HG02885 (cell line): ENCODE measurements at regions not wholly inside any gene's neighbourhood (a gene's known extent, or its start where the extent isn't known, plus 50 kb on each side); places are given as distances from the start of the nearest gene placed in this dataset.
A peak's percentile ranks its signal among the peaks of the same experiment; 100 is the strongest.

Source experiments
- ATAC-seq: cut with Tn5 transposase; IDR thresholded peaks from one replicate; pipeline ENCODE4 v1.9.1; 2021; ENCODE audit warnings: mild to moderate bottlenecking; ENCODE audit not compliant: unreplicated experiment, poor library complexity

DNA sequence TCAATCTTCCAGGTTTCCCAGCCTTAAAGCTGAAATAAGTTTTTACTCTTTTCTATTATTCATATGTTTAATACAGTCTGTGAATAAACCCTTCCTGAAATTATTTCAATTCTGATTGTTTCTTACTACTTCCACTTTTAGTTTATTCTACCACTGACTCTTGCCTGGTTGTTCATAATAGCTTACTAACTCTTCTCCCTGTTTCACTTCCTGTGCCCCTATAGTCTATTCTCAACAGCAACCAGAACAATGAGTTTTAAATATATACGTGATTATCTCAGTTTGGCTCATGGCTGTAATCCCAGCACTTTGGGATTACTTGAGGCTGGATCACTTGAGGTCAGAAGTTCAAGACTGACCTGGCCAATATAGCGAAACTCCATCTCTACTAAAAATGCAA, 408.0 kb upstream of the SPOCK3 start:
- ATAC-seq: no peak

GRCh38 chr4:167645358-167645757, 411.1 kb upstream of the SPOCK3 start:
- ATAC-seq: no peak

- no peak for ATAC-seq
These were observed 418.0 kb upstream of the SPOCK3 start for GRCh38 chr4:167652267-167652666.

DNA sequence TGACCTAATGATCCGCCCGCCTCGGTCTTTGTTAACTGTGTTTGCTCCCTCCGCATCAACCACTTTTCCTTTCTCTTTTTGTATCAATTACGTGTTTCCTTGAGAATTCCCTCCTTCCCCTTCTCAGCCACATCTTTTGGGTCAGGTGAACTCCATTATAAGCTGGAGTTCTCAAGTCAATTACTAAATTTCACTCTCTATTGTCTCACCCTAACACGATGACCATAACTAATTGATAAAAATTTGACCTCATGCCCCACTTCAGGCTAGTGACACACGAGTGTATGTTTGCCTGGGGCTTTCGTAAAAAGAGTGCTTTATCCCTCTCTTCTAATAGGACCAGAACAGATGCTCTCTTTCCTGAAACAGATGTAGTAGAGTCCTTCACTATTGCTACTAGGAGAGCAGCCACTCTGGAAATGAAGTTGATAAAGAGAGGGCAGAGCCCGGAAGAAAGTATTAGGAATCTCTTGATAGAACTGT, 403.6 kb upstream of the ANXA10 start:
- no peak for ATAC-seq

DNA sequence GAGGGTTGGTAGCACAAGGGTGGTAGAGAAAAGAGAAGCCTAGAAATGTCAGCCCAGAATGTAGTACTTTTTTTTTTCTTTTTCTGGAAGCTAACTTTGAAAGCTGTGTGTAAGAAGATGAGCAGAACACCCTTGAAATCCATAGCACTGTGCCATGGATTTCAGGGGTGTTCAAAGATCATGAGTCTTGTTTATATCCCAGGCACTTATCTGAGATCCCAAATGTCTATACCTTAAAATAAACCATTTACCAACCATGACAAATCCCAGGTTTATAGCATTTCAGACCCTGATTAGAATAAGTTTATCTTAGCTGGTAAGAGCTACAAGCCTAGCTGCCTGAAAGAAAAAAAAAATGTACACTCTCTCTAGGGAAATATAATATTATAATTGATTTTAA, 389.9 kb upstream of the ANXA10 start:
- ATAC-seq: no peak

DNA sequence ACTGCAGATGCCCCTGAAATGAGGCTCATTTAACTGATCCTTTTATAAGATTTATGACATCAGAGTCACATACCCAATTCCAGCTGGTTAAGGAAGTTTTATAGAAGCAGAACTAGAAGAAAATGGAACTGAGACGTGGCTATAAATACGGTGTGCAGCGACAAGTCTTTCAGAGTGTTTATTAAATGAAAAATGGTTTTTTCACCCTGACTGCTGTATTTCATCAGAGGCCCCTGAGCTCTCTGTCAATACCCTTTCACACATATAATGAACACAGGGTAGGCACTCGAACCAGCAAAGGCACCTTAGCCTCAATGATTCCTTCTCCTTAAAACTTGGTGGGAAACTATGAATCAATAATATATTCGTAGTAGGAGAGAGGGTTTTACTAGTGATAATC, 380.8 kb upstream of the ANXA10 start:
- no peak for ATAC-seq

GRCh38 chr4:167713756-167714155, 378.6 kb upstream of the ANXA10 start:
- no peak for ATAC-seq

- ATAC-seq: no peak
These were observed 377.2 kb upstream of the ANXA10 start for GRCh38 chr4:167715176-167715575.

DNA sequence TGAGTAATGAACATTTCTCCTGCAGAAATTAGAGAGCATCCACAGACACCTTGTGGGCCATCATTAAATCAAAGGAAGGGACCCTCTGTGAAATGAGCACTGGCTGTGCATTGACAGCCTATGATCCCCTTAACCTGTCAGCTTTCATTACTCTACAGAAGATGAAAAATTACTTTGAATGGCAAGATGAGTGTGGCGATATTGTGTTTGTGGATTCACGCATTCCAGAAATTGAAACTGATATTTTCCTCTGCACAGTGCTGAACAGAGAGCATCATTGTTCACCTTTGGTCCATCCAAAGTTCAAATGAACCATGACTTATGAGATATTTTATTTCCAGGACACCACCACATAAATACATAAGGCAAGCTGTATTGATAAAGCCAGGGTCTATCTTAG, 374.8 kb upstream of the ANXA10 start:
- ATAC-seq: no peak

DNA sequence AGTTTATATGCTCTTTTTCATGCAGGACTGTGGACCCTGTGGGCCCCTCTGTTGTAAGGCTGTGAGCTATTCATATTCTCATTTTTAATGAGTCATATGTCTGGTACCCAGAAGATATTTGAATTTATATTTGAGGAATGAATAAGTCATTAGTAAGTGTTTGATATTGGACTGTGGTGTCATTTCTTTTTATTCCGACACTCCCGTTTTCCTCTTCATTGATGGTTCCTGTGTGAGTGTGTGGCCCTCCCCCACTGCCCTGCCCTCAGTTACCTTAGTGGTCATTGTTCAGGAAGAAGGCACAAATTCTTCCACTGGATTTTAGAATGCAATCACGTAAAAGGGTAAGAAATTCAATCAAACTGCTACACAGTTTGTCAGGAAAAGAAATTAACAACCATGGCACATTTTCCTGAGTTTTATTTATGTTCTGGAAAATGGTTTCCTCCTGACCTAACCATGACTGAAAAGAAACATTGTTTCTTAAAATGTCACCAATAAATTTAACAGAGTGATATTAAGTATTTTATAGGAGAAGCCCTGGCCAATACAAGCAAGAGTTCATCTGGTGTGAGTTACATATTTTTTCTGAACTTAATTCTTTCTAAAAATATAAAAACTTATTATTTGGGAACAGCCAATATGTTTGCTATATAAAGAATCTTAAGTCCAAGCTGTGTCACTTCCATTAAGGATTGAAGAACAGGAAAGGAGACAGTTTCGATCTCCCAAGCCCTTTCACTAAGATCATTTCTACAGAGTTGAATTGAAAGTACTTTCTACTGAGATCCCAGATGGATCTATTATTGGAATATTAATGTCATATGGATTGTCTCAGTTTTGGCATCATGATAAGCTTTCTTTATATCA, 370.5 kb upstream of the ANXA10 start:
- no peak for ATAC-seq

- no peak for ATAC-seq
These were observed 369.9 kb upstream of the ANXA10 start for GRCh38 chr4:167722487-167722808.

DNA sequence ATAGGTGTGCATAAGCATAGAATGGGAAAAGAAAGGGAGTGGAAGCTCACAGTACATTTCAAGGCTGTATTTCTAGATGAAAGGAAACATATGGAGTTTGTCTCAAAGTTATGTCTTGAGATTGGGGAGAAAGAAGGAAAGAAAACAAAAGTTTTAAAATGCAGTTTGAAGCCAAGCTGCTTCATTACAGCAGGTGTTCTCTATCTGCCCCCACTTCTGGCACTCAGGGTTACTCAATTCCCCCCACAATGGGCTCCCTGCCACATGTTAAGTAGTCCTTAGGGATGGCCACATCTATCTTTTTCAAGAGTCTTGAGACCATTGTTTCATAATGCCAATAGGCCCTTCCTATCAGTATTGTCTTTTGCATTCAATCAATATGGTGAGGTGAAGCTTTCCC, 367.4 kb upstream of the ANXA10 start:
- no peak for ATAC-seq

GRCh38 chr4:167730769-167731168, 361.6 kb upstream of the ANXA10 start:
- no peak for ATAC-seq

DNA sequence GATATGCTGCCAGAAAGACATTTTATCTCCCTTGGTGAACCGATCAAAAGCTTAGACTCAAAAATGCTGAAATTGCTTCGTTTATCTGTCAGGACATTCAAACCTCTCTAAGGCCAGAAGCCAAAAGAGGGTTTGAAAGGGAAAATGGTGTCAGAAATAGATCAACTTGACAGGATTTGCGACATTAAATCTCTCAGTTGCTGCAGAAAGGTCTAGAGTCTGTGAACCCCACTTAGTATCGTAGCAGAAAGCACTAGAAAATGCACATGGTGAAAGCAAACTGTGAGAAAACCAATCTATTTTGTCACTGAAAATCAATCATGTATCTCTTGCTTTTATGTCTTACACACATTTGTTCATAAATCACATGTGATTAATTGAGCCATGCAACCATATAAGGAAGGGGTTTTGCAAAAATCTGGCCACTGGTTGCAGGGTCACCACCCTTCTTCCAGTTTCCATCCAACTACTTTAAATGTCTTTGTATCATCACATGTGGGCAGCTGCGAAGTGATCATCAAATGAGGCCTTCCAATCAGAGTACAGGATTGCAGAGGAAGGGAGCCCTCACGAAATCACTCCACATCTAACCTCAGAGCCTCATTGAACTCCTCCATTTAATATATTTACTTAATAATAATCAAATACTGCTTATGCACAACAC, 347.2 kb upstream of the ANXA10 start:
- ATAC-seq: no peak

DNA sequence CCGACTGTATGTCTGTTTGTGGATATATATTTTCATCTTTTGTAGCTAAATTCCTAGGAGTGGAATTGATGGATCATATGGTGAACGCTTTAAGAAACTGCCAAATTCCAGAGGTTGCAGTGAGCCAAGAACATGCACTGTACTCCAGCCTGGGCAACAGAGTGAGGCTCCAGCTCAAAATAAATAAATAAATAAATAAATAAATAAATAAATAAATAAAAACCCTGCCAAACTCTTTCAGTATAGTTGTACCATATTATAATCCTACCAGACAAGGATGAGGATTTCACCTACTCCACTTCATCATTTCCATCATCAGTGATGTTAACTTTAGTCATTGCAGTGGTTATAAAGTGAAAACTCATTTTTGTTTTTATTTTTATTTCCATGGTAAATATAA, 325.1 kb upstream of the ANXA10 start:
- ATAC-seq: no peak

- ATAC-seq: no peak
These were observed 317.7 kb upstream of the ANXA10 start for GRCh38 chr4:167774646-167775045.

DNA sequence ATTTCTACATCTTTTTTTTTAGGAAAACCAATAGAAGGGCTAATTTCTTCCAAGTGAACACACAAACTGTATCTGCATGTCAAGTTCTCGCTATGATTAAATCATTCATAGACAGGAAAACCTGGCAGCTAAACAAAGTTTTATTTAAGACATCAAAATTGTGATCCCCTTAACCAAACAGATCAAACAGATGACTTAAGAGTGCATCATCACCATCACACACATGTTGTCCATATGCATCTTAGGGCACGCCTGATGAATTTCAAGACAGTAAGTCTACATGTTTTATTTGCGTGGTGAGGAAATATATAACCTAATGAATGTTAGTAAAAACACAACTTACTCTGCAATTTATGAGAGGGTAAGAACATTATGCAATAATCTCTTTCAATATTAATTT, 317.0 kb upstream of the ANXA10 start:
- no peak for ATAC-seq

GRCh38 chr4:167779280-167779679, 313.1 kb upstream of the ANXA10 start:
- peak; percentile 22 for ATAC-seq

DNA sequence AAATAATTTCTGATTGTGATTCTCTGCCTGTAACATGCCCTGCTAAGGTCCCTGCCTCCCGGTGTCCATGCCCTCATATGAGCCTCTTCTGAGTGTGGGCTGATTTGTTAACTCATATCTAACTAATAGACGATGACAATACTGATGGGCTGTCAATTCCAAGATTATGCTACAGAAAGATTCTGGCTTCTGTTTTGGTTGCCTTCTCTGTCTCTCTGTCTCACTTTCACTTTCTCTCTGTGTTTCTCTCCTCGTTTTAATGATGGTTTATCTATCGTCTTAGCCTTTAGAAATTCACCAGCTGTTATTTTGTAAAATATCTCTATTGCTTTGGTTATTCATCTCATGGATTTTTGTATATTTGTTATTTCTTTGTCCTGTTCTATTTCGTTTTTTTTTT, 312.5 kb upstream of the ANXA10 start:
- ATAC-seq: peak; percentile 61

- no peak for ATAC-seq
These were observed 307.5 kb upstream of the ANXA10 start for GRCh38 chr4:167784826-167785225.

DNA sequence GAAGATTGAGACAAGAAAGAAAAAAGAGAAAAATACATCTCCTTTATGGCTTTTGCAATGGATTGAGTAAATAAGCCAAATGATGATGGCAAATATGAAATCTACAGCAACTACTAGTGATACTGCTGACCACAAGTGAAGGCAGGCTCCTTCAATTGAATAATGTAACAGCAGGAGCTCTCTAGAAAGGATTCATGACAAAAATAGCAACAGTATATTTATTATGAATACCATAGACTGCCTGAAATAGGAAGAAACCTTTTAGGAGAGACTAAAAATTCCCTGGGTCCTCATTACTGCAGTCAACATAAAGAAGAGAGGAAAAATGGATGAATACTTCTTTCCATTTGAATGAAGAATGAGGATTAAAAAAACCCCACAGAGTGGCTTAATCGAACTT, 306.8 kb upstream of the ANXA10 start:
- ATAC-seq: no peak

GRCh38 chr4:167786504-167786903, 305.8 kb upstream of the ANXA10 start:
- ATAC-seq: no peak
